SK-N-SH treated with all-trans-retinoic acid at 6 μM for 48 hours (cell line): ENCODE measurements at regions not wholly inside any gene's neighbourhood (a gene's known extent, or its start where the extent isn't known, plus 50 kb on each side); places are given as distances from the start of the nearest gene placed in this dataset.

ENCODE experiments used
- ZFP3 ChIP-seq: fragments of 250-450 bp; sonication (Bioruptor Pico); IDR thresholded peaks from 2 replicates; pipeline ENCODE4 v1.5.0; 2020; ENCODE audit warnings: mild to moderate bottlenecking, moderate library complexity
- ZFP30 ChIP-seq: fragments of 450-650 bp; formaldehyde crosslinking; IDR thresholded peaks from 2 replicates; pipeline ENCODE4 v1.5.0; 2022; ENCODE audit warnings: mild to moderate bottlenecking, moderate library complexity
- ZNF70 ChIP-seq: fragments of 450-650 bp; formaldehyde crosslinking; IDR thresholded peaks from 2 replicates; pipeline ENCODE4 v1.5.0; 2020; ENCODE audit warnings: mild to moderate bottlenecking, moderate library complexity
- ZNF8 ChIP-seq: fragments of 450-650 bp; formaldehyde crosslinking; IDR thresholded peaks from 2 replicates; pipeline ENCODE4 v1.5.0; 2020; ENCODE audit warnings: mild to moderate bottlenecking, moderate library complexity
- TF ChIP-seq, protein P1 (sequence below): fragments of 250-450 bp; sonication (Bioruptor Pico); IDR thresholded peaks from 2 replicates; pipeline ENCODE4 v1.8.0; 2021; ENCODE audit warnings: low read depth, mild to moderate bottlenecking, moderate library complexity, borderline replicate concordance
- TF ChIP-seq, protein P2 (sequence below): fragments of 250-450 bp; sonication (Bioruptor Pico); IDR thresholded peaks from 2 replicates; pipeline ENCODE4 v1.8.0; 2020; ENCODE audit warnings: mild to moderate bottlenecking, moderate library complexity, borderline replicate concordance

DNA sequence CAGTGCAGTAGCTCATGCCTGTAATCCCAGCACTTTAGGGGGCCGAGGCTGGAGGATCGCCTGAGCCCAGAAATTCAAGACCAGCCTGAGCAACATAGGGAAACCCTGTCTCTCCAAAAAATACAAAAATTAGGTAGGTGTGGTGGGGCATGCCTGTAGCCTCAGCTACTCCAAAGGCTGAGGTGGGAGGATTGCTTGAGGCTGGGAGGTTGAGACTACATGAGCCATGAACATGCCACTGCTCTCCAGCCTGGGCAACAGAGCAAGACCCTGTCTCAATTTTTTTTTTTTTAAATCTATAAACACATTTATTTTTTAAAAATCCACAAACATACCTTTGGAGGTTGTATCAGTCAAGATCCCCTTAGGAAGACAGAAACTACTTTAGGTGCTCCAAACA lies 326.3 kb downstream of the EPHA4 start:
- TF ChIP-seq ZFP30 (CRISPR knock-in tag) (no peak), ZNF8 (CRISPR knock-in tag) (no peak), ZFP3 (CRISPR knock-in tag) (no peak), ZNF70 (no peak)
- TF ChIP-seq, protein P1, sequence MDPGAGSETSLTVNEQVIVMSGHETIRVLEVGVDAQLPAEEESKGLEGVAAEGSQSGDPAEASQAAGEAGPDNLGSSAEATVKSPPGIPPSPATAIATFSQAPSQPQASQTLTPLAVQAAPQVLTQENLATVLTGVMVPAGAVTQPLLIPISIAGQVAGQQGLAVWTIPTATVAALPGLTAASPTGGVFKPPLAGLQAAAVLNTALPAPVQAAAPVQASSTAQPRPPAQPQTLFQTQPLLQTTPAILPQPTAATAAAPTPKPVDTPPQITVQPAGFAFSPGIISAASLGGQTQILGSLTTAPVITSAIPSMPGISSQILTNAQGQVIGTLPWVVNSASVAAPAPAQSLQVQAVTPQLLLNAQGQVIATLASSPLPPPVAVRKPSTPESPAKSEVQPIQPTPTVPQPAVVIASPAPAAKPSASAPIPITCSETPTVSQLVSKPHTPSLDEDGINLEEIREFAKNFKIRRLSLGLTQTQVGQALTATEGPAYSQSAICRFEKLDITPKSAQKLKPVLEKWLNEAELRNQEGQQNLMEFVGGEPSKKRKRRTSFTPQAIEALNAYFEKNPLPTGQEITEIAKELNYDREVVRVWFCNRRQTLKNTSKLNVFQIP: no peak
- TF ChIP-seq, protein P2, sequence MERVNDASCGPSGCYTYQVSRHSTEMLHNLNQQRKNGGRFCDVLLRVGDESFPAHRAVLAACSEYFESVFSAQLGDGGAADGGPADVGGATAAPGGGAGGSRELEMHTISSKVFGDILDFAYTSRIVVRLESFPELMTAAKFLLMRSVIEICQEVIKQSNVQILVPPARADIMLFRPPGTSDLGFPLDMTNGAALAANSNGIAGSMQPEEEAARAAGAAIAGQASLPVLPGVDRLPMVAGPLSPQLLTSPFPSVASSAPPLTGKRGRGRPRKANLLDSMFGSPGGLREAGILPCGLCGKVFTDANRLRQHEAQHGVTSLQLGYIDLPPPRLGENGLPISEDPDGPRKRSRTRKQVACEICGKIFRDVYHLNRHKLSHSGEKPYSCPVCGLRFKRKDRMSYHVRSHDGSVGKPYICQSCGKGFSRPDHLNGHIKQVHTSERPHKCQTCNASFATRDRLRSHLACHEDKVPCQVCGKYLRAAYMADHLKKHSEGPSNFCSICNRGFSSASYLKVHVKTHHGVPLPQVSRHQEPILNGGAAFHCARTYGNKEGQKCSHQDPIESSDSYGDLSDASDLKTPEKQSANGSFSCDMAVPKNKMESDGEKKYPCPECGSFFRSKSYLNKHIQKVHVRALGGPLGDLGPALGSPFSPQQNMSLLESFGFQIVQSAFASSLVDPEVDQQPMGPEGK (CRISPR knock-in tag): no peak
